GM18502 (cell line): ENCODE measurements at regions not wholly inside any gene's neighbourhood (a gene's known extent, or its start where the extent isn't known, plus 50 kb on each side); places are given as distances from the start of the nearest gene placed in this dataset.
"Not testable (repeated sequence)": the region's sequence is repeated elsewhere in the genome, so short reads cannot be mapped to it uniquely, and the experiment has no call there.

Experiments
- ATAC-seq: cut with Tn5 transposase; IDR thresholded peaks from one replicate; pipeline ENCODE4 v1.9.1; 2021; ENCODE audit warnings: mild to moderate bottlenecking; ENCODE audit not compliant: unreplicated experiment, poor library complexity

GRCh38 chr9:108043585-108043984 is 554.0 kb upstream of the KLF4 start:
- no peak for ATAC-seq

- no peak for ATAC-seq
Observed at GRCh38 chr9:108041551-108041950, 552.0 kb upstream of the KLF4 start.

DNA sequence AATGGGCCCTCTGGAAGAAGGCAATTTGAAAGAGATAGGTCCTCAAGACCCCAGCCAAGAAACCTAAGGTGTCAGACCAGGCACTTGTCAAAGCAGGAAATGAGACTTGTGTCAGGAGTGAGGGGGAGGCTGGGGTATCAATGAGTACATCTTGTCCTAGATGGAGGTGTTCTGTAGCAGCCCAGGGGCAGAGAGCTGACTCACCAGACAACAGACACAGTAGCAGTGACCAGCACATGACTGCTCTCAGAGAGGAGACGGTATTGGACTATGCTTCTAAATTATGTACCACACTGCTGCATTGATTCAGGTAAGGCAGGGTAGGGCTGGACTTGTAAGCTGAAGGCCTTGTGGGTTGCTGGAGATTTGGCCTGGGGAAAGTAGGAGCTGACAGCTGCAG is 551.2 kb upstream of the KLF4 start:
- ATAC-seq: no peak

- ATAC-seq: no peak
Observed at GRCh38 chr9:108039493-108039892, 549.9 kb upstream of the KLF4 start.

DNA sequence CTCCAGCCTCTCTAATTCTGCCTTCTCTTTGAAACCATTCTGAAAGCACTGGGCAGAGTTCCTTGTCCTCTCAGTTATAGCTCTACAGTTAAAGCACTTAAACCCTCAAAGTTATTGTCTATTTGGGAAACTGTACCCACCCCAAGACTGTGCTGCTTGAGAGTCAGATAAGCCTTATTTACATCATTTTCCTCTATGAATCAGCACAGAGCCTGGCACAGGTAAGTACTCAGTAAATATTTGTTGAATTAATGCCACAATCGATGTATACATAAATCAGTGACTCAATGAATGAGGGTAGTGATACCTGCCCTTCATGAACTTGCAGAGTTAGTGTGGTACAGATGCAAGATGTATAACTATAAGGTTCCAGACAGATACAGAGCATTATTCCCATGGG is 549.4 kb upstream of the KLF4 start:
- no peak for ATAC-seq

DNA sequence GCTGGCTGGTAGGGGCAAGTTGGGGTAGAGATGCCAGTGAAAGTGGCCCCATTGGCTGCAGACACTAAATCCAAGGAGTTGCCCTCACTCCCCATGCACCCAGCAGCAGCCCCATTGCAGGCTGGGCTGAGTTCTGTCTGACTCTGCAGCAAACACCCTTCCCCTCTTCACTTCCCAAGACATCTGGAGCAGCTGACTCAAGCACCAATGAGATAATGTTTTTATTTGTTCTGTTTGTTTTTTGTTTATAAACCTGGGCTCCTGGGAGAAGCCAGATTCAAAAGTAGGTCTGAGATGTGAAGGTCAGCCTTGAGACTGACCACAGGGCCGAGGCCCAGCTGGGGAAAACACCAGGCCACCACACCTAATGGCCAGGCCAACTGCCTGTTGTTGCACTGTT is 545.9 kb upstream of the KLF4 start:
- ATAC-seq: no peak

DNA sequence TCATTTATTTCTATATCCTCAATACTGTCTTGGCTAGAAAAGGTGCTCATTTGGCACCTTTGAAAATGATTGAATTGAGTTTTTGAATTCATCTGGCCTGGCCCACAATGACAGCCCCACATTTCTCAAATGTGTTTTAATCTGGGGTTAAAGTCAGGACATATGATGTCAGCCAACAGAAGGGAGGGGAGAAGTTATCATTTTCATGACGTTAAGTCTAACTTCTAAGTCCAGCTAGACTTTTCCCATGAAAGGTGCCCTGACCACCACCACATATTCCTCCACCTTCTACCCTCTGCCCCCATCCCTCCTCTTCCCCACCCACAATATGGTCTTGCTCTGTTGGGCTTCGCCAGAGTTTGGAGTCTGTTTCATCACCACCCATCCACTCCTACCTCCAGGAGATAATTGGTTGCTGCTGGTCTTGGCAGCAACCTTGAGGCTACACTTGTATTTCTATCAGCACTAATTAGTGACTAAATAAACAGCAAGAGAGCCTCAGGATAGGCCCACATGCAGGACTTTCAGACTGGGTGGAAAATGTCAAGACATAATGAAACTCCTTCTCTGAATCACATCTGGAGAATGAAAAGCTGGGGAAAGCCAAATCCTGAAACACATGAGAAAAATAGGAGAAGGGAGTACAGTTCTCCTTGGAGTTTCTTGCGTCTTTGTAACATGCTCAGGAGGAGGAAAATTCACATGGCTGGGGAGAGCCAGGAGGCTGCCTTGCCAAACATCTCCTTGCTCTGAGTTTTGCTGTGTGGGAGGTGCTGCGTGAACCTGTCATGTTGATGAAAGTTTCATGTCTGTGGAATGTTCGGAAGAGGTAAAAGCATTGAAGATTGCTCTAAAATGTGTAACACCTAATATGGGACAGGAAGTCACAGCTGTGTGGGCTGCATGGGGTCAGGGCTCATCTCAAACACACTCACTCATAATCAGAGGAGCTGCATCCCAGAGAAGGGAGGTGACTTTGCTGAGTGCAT is 544.7 kb upstream of the KLF4 start:
- ATAC-seq: no peak

- not testable (repeated sequence) for ATAC-seq
Observed at GRCh38 chr9:108032079-108032478, 542.5 kb upstream of the KLF4 start.

GRCh38 chr9:108031221-108031620 is 541.7 kb upstream of the KLF4 start:
- ATAC-seq: not testable (repeated sequence)

DNA sequence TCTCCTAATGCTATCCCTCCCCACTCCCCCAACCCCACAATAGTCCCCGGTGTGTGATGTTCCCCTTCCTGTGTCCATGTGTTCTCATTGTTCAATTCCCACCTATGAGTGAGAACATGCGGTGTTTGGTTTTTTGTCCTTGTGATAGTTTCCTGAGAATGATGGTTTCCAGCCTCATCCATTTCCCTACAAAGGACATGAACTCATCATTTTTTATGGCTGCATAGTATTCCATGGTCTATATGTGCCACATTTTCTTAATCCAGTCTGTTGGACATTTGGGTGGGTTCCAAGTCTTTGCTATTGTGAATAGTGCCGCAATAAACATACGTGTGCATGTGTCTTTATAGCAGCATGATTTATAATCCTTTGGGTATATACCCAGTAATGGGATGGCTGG is 537.1 kb upstream of the KLF4 start:
- not testable (repeated sequence) for ATAC-seq

DNA sequence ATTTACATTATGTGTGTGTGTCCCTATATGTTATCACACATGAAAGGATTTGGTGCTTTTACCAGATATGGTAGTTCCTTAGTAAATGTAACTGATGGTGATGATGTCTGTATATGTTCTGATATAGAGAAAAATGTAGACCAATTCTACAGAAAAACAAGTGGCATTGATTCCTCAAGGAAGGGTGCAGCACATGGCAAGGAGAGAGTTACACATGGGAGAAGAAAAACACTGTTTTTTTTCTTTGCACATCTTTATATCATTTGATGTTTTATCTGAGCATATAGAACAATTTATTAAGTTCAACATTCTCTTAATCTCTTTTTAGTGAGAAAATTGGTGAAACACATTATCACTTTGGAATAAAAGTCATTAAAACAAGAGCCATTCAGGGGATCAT is 535.0 kb upstream of the KLF4 start:
- no peak for ATAC-seq

GRCh38 chr9:108022246-108022935 is 532.8 kb upstream of the KLF4 start:
- no peak for ATAC-seq

- ATAC-seq: no peak
Observed at GRCh38 chr9:108021096-108021710, 531.6 kb upstream of the KLF4 start.

GRCh38 chr9:108019821-108020220 is 530.3 kb upstream of the KLF4 start:
- no peak for ATAC-seq

DNA sequence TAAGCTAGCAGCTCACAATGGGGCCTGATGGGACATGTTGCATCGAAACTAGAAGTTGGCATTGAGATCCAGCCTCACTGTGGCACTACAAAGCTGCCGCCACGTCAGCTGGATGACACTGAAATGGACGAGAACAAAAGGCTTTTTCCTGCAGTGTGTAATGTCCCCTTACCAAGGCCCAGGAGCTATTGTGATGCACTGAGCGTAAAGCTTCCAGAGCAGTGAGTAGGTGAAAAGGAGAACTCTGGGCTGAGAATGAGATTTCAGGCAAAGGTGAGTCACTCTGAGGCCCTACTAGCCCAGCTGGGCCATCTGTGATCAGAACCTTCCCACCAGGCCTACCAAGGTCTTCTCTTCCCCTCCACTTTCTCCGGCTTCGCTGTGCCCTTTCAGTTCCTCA is 528.1 kb upstream of the KLF4 start:
- no peak for ATAC-seq

DNA sequence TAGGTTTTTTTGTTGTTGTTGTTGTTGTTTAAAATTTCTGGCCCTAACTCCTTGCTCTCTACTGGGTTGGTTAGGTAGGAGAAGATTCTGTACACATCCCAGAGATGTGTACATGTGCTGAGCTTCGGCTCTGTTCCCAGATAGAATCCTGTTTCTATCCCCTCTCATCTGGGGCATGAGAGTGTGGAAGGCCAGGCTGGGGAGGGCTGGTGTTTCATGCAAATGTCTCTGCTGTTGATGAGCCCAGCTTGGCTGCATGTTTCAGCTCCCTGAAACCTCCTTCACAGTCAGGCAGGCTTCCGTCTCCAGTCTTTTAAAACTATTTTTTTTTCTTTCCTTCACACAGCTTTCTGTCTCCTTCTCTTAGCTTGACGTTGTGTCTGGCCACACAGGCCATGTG is 526.9 kb upstream of the KLF4 start:
- ATAC-seq: no peak

DNA sequence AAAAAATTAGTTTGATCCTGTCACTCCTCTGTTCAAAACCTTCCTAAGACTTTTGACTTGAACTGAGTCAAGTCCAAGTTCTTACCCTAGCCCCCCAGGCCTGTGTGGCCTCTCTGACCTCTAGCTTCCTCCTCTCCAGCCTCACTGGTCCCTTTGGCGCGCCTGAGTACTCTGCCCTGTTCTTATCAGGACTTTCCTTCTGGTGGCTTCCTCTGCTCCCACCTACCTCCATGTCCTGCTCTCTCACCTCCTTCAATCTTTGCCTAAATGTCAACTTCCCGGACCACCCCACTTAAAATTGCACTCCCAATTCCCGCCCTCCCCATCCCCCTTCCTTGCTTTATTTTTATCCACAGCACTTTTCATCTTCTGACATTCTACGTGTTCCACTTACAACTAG is 526.1 kb upstream of the KLF4 start:
- ATAC-seq: no peak

GRCh38 chr9:108014353-108014752 is 524.8 kb upstream of the KLF4 start:
- no peak for ATAC-seq

DNA sequence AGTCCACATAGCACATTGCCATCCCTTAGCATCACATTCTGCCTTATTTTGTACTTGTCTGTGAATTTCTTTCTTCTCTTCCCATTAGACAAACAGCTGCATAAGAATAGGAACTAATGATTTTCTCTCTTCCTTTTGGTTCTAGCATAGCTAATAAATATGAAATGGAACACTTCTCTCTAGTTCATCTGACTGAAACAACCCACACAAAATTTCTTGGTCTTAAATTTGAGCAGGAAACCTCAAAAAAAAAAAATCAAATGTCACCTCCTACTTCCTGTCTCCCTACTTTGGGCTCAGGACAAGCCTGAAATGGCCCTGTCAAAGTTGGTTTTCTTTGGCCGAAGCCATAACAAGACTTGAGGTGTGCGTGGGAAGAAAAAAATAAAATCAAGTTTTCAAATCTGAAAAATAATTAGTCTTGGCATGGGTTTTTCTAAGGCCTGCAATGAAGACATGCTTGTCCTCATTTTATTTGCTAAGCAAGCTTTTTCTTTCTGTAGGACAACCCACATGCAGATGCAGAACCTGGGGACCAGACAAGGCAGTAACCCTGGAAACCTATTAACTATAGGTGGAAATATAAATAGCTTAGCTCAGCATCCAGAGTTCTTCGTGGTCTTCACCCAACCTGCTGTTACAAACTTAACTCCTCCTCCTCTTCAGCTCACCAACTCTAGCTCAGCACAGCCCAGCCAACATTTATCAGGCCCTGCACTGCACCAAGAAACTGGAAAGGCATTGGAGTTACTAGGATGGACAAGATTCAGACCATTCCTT is 523.5 kb upstream of the KLF4 start:
- ATAC-seq: no peak

DNA sequence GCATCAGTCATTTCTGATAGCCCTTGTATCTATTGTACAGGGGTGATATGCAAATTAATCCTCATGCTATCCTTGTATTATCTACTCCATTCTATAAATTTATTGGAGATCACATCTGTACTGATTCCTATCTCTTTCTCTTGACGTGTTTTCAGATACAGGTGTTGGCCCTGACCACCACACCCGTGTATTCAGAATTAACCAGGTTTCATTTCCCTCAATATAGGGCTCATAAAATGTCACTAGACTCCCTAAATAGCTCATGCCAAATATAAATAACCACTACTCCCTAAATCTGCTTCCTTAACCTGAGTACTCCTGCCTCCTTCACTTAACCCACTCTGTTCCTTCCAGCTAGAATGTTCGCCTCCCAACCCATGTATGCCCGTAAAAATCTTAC is 522.8 kb upstream of the KLF4 start:
- no peak for ATAC-seq
